GM18861 (cell line): ENCODE measurements at regions not wholly inside any gene's neighbourhood (a gene's known extent, or its start where the extent isn't known, plus 50 kb on each side); places are given as distances from the start of the nearest gene placed in this dataset.
"Not testable (repeated sequence)": the region's sequence is repeated elsewhere in the genome, so short reads cannot be mapped to it uniquely, and the experiment has no call there.

Source experiments
- ATAC-seq: cut with Tn5 transposase; IDR thresholded peaks from one replicate; pipeline ENCODE4 v1.9.1; 2021; ENCODE audit not compliant: unreplicated experiment

DNA sequence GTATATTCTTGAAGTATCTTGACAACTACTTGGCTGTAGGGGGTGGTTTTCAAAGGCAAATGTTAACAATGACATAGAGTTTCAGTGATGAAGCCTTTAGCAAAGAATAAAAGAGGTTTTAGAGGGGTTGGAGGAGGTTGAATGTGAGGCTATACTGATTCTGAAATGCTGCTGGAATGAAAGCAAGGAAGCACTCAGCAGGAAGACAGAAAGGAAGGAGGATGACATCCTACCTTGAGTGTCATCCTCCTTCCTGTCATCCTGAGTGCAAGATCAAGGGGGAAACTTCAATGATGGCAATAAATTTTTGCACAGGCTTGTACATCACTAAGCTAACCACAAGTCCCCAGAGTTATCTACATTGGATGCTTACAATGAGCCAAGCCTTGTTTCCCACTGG lies 120.5 kb downstream of the APIP start:
- no peak for ATAC-seq

DNA sequence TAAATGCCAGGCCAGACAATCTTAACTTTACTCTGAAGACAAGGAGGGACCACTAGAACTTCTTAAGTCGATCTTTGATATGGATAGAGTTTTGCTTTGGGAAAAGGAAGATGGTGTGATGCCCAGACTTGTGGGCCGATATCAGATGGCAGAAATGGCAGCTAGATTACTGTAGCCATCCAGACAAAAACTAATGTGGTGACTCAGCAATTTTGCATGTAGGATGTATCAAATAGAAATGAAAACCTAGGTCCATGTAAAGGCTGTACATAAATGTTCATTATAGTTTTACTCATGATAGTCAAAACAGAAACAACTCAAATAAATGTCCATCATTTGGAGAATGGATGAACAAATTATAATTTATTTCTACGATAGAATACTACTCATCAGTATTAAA lies 121.5 kb downstream of the APIP start:
- ATAC-seq: no peak

DNA sequence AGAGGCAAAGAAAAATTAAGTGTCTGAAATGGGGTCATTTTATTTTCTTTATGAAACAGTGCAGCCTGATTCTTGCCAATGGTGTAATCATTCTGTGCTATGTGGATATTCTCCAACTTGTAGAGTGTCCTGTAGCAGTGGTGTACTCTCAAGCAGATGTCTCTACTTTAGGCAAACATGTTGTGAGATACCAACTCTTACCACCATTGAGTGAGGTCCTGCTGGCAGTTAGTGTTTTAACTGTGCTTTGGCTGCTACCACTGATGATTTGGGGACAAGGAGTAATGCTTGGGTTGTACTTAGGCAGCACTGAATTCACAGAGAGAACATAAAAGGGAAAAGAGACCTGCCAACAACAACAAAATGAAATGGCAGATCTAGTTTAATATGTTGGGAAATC lies 122.5 kb downstream of the APIP start:
- no peak for ATAC-seq

DNA sequence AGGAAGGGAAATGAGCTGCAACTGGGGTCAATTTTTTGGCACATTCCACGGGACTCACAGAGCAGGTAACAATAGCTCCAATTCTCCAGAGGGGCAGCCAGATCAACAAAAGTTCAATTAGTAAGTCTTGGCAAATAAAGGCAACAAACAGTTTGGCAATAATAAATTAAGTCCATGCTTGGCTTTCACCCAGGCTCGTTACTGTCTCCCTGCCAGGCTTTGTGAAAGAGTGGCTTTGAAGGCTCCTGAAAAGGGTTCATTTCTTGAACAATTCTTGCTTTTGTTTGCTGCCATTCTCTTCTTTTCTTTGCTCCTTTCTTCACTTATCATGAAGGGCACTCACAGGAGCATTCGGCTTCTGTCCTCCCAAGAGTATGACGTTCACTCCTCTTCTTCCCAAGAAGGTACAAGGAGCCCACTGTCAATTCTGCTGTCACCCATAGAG lies 123.3 kb downstream of the APIP start:
- ATAC-seq: no peak

DNA sequence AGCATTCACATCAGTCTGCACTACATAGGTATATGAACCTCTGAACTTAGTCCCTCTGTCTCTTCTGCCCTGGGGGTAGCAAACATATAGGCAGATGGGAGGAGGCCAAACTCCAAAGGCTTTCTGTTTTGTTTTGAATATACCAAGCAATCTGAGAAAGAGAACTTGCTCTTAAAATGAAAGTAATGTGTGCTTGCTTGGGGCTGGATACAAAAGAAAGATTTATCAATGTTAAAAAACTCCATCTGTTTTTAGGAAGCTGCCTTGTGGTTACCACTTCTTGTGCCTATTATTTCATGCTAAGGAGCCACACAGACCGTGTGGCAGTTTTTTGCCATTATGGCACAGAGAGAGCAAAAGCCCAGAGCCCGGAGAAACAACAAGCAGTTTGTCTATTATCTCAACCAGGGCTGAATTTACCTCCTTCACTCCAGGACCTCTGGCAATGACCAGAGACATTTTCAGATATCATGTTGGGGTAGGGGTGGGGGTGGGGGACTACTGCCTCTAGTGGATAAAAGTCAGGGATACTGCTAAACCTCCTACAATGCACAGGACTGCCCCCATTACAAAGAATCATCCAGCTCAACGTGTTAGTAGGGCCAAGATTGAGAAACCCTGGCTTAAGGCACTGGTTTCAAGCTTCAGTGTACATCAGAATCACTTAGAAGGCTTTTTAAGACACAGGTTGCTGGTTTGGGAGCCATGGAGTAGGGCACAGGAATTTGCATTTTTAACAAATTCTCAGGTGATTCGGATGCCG lies 124.2 kb downstream of the APIP start:
- no peak for ATAC-seq

DNA sequence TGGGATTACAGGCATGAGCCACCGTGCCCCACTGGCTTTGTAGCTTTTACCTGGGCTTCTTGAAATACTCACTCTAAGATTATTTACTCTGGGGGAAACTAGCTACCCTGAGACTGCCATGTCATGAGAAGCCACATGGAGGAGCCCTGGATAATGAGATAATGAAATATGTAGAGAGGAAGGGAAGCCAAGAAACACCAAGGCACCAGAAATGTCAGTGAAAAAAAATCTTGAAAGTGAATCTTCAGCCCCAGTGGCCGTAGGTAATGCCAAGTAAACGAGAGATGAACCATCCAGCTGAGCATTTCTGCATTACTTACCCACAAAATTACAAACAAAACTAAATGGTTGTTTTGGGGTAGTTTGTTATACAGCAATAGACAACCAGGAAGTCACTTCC lies 125.6 kb downstream of the APIP start:
- ATAC-seq: no peak

DNA sequence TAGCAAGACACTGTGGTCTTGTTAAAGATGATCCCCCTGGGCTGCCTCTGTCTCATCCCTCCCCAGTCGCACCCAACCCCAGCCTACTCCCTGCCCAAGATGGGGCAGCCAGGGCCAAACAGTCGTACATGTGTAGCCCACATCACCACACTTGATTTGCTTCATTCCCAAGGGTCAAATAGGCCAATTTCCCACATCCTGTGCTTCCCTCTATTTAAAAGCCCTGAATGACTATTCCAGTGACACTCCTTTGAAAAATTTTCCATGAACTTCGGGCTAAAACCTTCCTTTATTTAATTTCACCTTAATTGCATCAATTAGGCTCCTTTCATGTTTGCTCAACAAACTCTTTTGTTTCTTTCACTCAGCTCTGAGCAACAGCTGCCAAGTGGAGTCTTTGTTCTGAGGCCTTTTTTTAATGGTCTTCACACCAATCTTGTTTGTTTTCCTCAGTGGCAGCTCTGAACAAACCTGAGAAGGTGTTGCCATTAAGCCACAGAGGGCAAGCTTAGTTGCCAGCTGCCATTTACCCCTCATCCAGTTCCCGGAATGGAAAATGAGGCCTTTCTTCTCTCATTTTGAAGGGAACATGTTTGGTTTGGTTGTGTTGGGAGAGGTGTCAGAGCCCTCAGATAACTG lies 126.9 kb downstream of the APIP start:
- ATAC-seq: no peak

DNA sequence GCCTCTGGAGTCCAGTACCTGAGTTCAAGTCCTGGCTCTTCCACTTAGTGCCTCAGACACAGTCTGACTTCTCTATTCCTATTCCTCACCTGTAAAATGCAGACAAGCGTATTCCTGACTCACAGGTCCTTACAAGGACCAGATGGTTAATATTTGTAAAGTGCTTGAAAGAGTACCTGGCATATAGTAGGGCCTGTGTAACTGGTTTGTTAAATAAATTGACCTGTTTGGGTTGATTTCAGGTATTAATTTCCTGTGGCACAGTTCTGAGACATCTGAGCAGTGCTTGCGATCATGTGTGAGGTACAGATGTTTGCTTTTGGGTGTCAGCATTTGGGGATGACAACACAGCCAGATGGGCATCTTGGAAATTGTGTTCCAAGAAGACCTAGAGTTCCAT lies 127.5 kb downstream of the APIP start:
- no peak for ATAC-seq

DNA sequence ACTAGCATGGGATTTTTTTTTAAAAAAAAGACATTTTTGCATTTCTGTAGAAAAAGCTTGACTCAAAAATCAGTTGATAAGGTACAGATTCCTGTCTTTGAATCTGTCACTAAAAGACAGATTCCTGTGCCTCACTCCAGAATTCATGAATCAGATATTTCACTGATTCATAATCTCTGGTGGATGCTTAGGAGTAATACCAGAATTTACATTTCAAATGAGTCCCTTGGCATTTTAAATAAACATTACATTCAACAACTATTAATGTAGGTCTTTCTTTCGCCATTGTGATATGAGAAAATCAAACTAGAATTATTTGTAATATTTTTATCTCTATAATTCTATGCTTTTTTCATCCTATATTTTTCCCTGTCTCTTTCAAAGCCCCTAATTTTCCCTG lies 128.3 kb downstream of the APIP start:
- no peak for ATAC-seq

DNA sequence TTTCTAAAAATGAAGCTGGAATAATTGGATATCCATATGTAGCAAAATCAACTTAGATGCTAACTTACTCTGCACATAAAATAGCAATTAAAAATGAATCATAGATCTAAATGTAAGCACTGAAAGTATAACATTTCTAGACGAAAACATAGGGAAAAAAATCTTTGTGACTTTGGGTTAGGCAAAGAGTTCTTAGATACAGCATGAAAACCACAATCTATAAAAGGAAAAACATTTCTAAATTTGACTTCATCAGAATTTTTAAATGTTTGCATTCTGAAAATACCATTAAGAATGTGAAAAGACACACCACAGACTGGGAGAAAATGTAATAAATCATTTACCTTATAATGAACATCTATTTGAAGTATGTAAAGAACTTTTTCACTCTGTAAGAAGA lies 128.8 kb downstream of the APIP start:
- ATAC-seq: no peak

DNA sequence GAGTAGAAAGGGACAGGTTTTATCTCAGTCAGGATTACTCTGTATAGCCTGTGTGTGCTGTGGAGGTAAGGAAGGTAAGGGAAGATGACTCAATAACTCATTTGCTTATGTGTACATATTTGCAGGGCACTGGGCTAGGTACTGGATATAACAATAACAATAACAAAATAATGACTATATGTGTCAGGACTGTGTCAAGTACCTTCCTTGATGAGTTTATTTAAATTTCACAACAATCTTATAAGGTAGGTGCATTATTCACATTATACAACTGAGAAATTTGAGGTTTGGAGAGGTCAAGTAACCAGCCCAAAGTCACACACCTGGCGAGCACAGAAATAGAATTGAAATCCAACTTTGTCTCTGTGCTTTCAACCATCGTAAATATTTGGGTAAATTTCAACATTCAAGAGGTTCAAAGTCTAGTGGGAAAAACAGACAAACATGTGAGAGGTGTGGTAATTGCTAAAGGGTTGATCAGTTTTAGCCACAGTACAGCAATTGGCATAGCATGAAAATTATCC lies 131.8 kb downstream of the APIP start:
- no peak for ATAC-seq

DNA sequence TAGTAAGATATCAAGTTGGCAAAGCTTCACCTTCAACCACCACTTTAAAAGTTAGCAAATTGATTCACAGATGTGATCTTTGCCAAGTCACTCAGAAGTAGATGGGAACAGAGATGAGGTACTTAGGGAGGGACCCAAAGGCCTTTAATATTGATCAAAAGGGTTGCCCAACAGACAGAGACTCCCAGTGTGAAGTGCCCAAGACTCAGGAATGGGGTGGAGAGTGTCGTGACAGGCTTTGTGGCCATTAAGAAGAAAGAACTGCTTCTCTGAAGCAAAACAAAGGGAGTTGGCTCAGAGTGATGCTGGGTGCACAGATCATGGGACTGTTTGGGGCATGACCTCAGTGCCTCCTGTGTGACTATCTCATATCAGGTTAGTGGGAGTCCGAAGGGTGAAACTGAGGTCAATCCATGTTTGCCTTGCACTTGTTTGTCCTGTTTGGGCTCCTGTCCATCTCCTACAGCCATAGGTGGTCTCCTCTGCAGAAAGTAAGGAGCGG lies 132.3 kb downstream of the APIP start:
- ATAC-seq: no peak

DNA sequence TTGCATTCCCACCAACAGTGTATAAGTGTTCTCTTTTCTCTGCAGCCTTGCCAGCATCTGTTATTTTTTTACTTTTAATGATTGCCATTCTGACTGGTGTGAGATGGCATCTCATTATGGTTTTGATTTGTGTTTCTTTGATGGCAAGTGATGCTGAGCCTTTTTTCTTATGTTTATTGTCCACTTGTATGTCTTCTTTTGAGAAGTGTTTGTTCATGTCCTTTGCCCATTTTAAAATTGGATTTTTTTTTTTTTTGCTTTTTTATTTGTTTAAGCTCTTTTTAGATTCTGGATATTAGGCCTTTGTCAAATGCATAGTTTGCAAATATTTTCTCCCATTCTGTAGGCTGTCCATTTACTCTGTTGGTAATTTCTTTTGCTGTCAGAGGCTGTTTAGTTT lies 134.4 kb downstream of the APIP start:
- ATAC-seq: not testable (repeated sequence)

DNA sequence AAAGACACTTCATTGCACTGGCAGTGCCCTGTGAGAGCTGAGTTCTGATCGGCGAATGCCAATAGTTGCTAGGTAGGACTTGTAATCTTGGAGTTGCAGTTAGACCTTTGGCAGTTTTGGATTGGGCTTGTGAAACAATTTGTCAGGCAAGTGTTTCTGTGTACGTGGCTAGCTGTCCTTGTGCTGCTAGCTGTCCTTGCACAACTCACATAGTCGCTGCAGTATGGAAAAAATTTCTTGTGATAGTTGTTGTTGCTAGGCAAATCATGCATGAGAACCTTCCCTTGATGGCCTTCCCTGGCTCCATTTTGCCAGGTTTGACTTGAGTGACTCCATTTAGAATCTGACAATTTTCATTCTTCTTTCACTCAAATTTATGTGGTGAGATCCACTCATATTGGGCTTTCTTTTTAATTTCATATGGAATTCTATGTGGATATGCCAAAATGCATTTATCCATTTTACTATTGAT lies 140.7 kb downstream of the APIP start:
- no peak for ATAC-seq

DNA sequence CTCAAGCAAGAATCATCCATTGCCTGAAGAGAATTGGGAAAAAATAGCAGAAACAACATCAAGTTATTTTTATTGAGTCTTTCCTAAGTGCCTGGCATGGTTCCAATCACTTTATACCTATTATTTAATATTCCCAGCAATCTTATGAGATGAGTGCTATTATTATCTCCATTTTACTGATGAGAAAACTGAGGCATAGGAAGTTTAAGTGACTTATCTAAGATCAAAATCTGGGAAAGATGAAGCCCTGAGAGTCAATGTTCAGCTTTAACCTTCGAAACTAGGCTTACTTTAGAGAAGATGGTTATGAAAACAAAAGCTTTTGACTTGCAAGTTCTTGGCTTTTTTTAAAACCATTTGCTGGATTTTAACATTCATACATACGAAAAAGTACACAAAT lies 141.6 kb downstream of the APIP start:
- ATAC-seq: no peak

DNA sequence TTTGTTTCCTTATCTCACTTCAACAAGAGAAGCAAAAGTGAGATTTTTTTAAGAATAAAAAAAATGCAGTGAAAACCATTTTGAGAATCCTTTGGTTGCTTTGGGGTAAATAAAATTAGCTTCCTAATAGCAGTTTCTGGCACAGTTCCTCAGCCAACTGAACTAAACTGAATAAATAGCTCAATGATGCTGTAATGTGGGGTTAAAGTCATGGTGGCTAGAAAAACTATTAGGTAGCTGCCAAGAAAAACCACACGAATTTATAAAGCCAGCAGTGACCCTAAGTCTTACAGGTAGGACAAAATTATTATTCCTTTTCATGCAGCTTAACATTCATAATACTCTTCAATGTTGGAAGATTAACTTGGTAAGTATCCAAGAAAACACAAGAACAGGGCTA lies 142.4 kb downstream of the APIP start:
- ATAC-seq: no peak

DNA sequence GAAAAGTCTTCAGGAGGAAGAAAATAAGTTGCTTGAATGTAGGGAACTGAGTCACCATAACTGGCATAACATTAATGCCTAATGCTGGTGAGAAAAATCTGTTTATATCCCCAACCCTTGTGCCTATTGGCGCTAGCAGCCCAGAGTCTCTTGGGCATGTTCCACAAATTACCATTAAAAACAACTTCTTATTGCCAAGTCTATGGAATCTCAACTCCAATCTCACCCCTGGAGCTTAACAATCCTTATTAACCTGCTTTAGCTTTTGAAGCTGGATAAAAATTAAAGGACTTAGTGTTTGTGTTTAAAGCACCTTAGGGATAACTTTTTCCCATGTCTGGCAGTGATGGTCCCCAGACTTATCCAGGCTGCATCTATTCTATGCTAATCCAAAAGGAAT lies 143.0 kb downstream of the APIP start:
- ATAC-seq: no peak

DNA sequence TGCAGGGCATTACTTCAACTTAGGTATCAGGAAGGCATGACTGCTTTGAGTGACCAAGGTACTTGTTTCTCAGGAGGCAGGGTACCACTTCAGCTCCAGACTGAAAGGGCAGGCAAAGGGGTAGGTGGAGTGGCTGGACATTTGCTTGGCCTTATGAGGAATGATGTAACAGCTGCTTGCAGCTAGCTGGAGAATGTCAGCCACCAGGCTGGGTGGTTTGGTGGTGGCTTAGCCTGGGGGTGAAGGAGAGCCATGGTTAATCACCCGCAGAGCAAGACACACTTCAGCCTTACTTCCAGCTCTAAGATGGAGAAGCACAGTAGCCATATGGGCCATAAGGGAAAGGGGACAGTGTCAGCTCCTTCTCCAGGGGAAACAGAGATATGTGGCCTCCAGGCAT lies 146.1 kb downstream of the APIP start:
- no peak for ATAC-seq

DNA sequence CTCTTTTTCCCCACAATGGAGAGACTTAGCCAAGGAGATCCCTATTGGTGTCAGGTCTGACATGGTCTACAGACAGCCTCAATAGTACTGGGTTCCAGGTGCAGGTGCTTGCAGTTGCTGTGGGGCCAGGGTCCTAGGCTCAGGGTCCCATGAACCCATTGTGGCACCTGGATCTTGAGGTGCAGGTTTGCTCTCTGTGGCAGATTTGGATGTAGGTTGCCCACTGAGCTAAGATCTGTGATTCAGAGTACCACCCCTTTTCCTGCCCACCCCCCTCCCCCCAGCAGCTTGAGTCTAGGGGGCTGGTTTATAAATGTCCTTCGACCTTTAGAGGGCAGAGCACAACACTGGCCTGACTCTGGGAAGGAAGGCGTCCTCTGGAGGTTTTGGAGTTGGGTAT lies 147.0 kb downstream of the APIP start:
- ATAC-seq: no peak

DNA sequence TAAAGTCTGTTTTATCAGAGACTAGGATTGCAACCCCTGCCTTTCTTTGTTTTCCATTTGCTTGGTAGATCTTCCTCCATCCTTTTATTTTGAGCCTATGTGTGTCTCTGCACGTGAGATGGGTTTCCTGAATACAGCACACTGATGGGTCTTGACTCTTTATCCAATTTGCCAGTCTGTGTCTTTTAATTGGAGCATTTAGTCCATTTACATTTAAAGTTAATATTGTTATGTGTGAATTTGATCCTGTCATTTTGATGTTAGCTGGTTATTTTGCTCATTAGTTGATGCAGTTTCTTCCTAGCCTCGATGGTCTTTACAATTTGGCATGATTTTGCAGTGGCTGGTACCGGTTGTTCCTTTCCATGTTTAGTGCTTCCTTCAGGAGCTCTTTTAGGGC lies 141.7 kb downstream of the EHF start:
- not testable (repeated sequence) for ATAC-seq

DNA sequence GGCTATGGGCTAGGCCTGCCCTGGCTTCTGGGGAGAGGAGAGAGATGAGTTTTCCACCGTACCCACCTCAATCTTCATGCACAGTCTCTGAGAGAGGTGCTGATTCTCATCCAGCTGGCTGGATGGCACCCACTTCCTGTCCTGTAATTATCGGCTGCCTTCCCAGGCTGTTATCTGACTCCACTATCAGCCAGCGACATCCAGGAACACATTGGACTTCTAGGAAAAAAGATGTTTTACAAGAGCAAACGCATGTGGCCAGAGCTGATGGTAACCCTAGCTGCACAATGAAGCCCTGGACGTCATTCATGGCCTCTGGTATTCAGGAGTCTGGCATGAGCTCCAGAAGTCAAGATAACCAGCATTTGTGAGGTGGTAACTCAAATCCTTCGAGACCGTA lies 137.4 kb downstream of the EHF start:
- no peak for ATAC-seq

DNA sequence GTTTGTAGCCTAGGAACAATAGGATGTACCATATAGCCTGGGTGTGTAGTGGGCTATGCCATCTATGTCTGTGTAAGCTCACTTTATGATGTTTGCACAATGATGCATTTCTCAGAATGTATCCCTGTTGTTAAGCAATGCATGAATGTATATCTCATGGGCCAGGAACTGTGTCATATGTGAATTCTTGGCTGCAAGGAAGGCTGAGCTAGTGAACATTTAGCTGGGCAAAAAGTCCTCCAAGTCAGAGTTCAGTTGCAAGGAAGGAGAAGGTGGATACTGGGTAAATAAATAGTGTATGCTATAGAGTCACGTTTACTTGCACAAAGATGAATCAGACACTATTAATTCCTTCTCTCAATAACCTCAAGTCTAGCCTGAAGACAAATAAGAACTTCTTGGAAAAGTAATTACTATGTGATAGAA lies 136.1 kb downstream of the EHF start:
- no peak for ATAC-seq
